Heart left ventricle (tissue), 13 donors: ENCODE measurements at regions not wholly inside any gene's neighbourhood (a gene's known extent, or its start where the extent isn't known, plus 50 kb on each side); places are given as distances from the start of the nearest gene placed in this dataset.

Experiments used
- POLR2A ChIP-seq, 2 donors: fragments of 450-650 bp; IDR thresholded peaks; one replicate each; pipeline ENCODE4 v1.6.1; 2017; ENCODE audit warnings: antibody characterized with exemption in 2 of 2, mild to moderate bottlenecking in 2 of 2, moderate library complexity in 2 of 2
- TF ChIP-seq, protein P1 (sequence below), 12 donors: fragments of 200-600 bp; sonication (generic) in 4 of 12; IDR thresholded peaks; one replicate each; pipeline versions ENCODE4 v1.5.0 to v1.8.0; 2018 to 2022; ENCODE audit warnings: antibody characterized with exemption in 12 of 12, mild to moderate bottlenecking in 5 of 12
- donor health status: ischemic (EF 13 %, LVEDD 7.1; RV severe dilation, severe dysfunction).
- donor health status: DM: no; HTN: yes; CAD: no.
- donor health status: DM: no; HTN: no; CAD: no.
- donor health status: ischemic (EF 25% LVEDD 6.9; RV normal size, moderate dysfunction).
- donor health status: ischemic (EF 25% LVEDD 5.7; RV mildly dilated, moderate dysfunction).
- donor health status: ischemic (EF 35%, LVEDD 5.7; RV mildly dilated, moderate dysfunction).
- donor health status: nonischemic (EF 11% LVEDD 7.7; RV severe dilation, severe dysfunction).
- donor health status: DM: yes; HTN: yes; CAD: no.
- donor health status: PGD.
- donor health status: ischemic (EF 29% LVEDD 5.4; RV normal size, mild dysfunction).
- donor health status: nonischemic (EF 23%, LVEDD 6.1; RV moderate dilation, normal function).

DNA sequence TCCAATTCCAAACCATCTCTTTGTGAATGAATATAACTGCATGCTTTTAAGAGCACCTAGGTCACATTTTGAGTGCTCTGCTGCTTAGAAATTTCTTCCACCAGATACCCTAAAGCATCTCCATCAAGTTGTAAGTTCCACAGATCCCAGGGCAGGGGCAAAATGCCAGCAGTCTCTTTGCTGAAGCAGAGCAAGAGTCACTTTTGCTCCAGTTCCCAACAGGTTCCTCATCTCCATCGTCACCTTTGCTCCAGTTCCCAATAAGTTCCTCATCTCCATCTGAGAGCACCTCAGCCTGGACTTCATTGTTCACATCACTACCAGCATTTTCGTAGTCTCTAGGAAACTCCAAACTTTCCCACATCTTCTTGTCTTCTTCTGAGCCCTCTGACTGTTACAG is 116.7 kb upstream of the ALKAL2 start:
- TF ChIP-seq, protein P1, sequence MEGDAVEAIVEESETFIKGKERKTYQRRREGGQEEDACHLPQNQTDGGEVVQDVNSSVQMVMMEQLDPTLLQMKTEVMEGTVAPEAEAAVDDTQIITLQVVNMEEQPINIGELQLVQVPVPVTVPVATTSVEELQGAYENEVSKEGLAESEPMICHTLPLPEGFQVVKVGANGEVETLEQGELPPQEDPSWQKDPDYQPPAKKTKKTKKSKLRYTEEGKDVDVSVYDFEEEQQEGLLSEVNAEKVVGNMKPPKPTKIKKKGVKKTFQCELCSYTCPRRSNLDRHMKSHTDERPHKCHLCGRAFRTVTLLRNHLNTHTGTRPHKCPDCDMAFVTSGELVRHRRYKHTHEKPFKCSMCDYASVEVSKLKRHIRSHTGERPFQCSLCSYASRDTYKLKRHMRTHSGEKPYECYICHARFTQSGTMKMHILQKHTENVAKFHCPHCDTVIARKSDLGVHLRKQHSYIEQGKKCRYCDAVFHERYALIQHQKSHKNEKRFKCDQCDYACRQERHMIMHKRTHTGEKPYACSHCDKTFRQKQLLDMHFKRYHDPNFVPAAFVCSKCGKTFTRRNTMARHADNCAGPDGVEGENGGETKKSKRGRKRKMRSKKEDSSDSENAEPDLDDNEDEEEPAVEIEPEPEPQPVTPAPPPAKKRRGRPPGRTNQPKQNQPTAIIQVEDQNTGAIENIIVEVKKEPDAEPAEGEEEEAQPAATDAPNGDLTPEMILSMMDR (IDR thresholded peaks at IDR 0.05) = no peak
- TF ChIP-seq POLR2A (IDR thresholded peaks at IDR 0.05) = no peak
